Stimulated activated CD4-positive, alpha-beta T cell treated with anti-CD3 and anti-CD28 coated beads, Interleukin-1b, Interleukin-23, amount 100 ng/mL, for 48 hours (primary cell): ENCODE measurements at regions not wholly inside any gene's neighbourhood (a gene's known extent, or its start where the extent isn't known, plus 50 kb on each side); places are given as distances from the start of the nearest gene placed in this dataset.
"Not testable (repeated sequence)": the region's sequence is repeated elsewhere in the genome, so short reads cannot be mapped to it uniquely, and the experiment has no call there.

Experiments used
- DNase-seq: peaks from one replicate; pipeline ENCODE4 v3.0.0-alpha.2; 2020

DNA sequence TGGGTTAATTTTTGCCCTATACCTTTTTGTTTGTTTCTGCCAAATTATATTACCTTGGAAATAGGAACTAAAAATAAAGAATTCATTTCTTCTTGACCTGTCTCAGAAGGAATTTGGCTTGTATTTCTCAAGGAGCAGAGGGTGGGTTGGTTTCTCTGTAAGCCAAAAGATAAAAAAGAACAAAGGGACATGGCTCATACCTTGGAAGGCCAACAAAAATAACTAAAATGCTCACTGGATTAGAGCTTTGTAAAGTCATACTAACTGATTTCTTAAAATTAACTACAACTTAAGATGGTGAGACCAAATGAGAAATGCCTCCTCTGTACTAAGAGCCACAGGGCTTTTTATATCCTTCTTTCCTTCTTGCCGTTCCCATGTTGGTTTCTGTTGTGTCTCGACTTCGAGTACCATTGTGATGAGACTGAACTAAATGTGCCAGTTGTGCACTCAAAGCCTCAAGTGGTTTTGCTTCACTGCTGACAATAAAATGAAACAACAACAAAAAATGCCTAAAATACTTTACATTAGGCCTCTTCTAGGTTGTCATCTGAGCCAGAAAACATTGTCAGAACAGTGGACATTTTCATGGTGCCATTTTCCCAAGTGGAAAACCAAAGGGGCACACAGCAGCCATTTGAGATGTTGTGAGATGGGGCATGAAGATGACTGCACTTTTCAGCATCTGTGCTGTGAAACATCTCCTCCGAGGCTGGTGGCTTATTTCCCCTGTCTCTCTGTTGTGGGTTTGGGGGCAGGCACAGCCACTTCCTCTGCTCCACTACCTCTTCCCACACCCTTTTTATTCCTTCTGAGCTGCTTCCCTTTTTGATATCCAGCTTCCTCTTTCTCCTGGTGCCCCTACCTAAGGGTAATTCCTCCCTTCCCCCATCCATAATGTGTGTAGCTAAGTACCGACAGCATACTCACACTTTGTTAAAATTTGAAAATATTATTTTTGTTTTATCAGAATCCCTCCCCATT, 51.8 kb upstream of the AGR3 start:
- no peak for DNase-seq

DNA sequence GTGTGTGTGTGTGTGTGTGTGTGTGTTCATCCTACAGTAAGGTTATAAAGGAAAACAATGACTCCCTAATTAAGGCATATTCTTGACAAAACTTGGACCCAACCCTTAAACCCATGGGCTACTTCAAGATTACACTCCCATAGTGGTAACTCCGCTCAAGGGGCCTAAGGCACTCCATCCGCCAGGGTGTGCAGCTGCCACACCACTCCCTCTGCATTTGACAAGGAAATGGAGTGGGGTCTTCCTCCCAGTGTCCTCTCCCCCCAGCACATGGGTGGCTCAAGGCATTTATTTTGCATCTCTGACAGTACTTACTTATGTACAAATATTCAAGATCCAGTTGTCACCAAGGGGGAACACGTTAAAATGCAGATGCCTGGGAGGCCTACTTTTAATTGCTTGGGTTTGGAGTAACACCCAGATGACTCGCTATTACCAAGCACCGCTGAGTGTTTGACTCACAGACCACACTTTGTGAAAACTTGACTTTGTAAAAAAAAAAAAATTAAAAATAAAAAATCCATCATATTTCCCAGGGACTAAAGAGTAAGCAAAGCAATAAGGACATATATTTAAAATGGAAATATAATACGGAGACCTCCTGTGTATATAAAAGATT, 53.0 kb upstream of the AGR3 start:
- peak; percentile 41 for DNase-seq

DNA sequence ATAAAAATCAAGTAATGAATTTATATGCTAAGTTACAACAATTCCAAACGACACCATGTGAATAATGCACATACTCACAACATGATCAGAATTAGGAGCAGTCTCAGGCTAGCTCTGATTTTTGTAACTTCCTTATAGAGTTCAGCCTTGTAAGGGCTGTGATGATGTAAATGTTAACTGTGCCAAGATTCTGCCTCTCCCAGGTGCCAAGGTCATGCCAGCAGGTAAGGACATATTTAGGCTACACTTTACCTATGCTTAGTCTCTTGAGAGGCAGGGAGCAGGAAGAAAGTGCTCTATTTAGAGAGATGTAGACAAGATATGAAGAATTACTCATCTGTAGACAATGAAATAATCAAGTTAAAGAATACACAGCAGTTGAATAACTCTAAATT, 53.6 kb upstream of the AGR3 start:
- no peak for DNase-seq

DNA sequence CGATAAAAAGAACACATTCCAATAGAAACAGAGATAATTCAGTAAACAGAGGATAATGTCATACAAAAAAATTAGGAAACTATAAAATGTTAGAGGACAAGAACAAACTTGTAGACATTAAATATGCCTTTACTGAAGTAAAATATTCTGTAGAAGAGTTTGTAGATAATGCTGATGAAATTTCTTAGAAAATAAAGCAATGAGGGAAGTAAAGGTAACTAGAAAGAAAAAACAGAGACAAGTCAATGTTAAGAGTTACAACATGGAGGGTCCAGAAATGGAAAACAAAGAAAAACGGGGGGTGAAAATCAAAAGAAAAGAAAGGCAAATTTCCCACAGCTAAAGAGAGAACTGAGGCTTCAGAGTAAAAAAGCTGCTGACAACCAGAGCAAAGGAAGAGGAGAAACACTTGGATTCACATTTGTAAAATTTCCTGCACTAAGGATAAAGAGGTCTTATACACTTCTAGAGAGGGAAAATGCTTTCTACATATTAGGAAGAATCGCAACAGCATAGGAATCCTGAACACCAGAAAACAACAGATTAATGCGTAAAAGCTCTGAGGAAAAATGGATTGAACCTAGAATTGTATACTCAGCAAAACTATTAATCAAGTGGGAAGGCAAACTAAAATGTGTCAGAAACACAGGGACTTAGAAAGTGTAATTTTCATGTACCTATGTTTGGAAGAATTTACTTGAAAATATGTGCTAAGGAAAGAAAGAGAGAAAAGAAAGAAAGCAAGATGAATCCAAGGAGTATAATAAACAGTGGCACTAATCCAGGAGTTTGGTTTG, 55.0 kb upstream of the AGR3 start:
- no peak for DNase-seq

DNA sequence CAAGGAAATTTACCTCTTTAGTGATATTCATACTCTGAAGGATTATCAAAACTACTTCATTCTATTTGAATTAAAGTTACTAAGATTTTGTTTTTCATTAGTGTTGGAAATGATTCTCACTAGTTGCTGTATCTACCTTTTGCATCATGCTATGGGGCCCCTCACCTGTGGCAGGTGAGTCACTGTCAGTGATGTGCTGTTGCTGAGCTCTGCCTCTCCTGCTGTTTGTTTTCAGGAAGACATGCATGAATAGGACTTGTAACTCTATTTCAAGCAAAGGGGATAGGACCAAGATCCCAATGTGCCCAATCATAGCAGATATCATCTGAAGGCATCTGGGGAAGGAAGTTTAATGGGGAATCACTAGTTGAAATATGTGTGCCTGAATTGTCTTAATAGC, 57.4 kb upstream of the AGR3 start:
- DNase-seq: no peak

DNA sequence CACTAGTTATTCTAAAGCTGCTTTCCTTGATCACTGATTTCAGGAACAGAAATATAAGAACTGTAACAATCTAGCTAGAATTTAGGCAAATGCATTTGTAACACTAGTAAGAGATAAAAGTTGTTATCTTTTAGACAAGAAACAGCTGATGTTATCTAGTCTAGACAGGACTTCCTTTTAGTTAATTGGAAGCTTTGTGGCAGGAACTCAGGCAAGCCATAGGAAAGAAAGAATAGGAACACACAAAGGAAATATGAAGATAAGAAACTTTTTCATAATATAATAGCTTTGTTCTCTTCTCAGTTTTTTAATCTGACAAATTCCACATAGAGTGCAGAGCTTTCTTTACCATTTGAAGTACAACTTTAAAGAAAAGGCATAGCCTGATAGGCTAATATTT, 59.0 kb upstream of the AGR3 start:
- DNase-seq: no peak

DNA sequence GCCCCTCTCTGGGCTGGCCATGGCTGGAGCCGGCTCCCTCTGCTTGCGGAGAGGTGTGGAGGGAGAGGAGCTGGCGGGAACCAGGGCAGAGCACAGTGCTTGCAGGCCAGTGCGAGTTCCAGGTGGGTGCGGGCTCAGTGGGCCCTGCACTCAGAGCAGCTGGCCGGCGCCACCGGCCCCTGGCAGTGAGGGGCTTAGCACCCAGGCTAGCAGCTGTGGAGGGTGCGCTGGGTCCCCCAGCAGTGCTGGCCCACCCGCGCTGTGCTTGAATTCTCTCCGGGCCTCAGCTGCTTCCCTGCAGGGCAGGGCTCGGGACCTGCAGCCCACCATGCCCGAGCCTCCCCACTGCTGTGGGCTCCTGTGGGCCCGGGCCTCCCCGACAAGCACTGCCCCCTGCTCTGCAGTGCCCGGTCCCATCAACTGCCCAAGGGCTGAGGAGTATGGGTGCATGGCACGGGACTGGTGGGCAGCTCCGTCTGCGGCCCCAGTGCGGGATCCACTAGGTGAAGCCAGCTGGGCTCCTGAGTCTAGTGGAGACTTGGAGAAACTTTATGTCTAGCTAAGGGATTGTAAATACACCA, 61.2 kb upstream of the AGR3 start:
- no peak for DNase-seq

DNA sequence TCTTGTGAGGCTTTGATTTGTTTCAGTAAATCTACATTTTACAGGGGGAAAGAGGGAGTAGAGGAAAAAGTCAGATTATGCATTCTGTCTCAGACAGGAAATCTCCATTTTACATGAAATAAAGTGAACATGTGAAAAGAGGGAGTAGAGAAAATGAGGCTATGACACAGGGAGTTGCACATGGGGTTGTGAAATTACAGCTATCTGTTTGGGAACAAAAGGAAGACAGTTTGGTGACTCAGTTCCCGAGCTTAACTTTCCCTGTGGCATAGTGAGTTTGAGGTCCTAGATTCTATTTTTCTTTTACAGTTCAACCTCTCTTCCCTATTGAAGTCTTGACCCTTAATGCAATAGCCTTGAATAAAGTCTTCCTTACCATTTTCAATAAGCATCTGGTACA, 63.2 kb upstream of the AGR3 start:
- DNase-seq: no peak

DNA sequence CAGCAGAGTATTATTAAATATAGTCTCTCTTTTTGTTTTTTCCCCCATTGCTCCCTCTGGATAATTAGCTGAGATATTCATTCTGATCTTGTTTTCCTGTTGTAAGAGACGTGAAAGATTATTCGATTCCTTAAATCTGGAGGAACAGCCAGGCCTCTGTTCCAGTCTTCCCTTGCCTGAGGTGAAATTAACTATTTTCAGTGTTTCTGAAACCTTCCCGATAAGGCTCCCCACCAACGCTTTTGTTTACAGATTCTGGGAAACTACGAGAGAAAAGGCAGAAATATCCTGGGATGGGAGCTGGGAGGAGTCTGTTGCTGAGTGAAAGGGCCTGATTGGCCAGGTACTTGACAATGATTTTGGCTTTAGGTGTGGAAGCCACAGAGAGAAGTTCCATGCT, 63.6 kb upstream of the AGR3 start:
- DNase-seq: no peak

DNA sequence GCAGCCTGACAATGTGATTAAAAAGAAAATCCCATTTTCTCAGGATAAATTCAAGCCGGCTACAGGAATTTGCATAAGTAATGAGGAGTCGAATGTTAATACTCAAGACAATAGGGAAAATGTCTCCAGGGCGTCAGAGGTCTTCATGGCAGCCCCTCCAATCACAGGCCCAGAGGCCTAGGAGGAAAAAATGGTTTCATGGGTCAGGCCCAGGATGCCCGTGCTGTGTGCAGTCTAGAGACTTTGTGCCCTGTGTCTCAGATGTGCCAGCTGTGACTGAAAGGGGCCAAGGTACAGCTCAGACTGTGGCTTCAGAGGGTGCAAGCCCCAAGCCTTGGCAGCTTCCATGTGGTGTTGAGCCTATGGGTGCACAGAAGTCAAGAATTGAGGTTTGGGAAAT, 66.3 kb upstream of the AGR3 start:
- DNase-seq: not testable (repeated sequence)

DNA sequence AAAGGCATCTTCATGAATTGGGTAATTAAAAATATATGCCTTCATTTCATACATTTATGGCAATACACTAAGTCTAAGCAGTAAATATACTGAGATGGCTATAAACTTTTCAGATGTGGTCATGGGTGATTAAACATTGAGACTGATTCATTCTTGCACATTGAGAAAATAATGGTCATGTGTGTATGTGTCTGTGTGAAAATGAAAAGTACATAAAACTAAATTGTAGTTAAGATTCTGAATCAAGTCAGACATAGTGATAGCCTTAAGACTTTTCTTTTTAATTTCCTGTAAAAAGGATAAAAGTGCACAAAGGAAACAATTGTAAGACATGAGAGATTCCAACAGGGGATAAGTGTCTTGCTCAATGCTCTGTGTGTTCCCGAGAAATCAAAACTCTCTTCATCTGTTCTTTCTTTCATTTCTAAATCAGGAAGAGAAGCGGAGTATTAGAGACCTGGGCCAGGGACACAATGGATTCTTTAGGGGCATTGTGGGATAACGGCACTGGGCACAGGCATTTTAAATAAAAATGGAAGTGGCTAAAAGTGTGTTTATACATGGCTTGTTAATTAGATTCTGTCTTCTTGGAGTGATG, 69.8 kb upstream of the AGR3 start:
- no peak for DNase-seq

DNA sequence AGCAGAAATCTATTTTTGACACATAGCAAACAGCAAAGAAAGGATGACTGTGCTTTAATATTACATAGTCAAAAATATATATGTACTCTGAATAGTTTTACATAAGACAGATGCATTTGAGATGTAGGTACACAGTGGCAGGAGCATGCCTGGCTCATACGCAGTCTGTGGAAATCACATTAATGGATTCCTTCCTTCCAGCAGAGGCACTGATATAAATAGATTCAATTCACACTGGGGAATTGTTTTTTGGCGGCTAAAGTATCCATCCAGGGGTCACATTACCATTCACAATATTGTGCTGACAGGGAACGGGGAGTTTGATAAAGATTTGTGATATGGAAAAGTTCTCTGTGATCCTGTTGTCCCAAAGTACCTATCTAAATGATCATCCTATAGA, 72.5 kb upstream of the AGR3 start:
- no peak for DNase-seq

DNA sequence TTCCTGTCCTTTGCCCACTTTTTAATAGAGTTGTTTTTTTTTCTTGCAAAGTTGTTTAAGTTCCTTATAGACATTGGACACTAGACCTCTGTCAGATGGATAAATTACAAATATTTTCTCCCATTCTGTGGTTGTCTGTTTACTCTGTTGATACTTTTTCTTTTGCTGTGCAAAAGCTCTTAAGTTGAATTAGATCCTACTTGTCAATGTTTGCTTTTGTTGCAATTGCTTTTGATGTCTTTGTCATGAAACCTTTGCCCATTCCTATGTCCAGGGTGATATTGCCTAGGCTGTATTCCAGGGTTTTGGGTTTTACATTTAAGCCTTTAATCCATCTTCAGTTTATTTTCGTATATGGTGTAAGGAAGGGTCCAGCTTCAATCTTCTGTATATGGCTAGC, 76.9 kb upstream of the AGR3 start:
- DNase-seq: no peak

DNA sequence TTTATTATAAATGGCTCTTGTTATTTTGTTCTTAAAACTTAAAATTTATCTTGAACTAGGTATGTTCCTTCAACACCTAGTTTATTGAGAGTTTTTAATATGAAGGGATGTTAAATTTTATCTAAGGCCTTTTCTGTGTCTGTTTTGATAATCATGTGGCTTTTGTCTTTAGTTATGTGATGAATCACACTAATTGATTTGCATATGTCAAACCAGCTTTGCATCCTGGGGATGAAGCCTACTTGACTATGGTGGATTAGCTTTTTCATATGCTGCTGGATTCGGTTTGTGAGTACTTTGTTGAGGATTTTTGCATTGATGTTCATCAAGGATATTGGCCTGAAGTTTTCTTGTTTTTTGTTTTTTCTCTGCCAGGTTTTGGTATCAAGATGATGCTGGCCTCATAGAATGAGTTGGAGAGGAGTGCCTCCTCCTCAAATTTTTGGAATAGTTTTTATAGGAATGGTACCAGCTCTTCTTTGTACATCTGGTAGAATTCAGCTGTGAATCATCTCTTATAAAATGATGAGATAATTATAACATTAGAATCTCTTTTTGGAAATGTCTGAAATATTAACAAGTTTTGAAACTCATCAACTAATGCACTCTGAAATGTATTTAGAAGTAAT, 78.7 kb upstream of the AGR3 start:
- no peak for DNase-seq

DNA sequence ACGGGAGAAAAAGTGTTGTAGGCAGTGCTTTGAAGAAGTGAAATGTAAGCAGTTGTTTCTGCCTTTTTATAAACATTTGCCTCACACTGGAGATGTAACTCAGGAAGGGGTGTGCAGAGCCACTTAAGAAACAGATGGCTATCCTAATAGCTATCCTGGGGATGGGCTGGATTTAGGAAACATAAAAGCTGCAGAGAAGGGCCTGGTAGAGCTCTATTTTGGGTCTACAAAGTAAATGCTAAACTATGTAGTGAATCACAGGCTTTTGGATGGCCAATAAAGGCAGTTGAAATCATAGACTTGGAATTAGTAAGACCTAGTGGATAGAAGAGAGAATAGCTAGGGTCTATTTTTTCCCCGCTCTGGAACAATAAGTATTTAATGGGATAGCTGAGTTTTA, 79.9 kb upstream of the AGR3 start:
- no peak for DNase-seq

DNA sequence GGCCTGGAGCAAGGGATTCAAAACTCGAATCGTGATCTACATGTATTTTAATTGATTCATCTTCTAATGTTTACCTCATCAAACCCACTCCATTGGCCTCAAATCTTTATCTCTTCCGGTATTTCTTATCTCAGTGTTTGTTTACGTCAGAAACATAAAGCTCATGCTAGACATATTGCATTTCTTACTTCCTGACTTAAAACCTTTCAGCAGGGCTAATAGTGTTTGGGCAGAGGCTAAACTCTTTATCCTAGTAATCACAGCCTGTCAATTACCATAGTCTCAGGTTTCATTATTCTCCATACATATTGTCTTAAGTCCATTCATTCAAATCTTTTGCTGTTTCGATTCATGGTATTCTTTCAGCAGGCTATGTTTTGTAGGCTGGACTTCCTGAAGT, 81.3 kb upstream of the AGR3 start:
- no peak for DNase-seq

DNA sequence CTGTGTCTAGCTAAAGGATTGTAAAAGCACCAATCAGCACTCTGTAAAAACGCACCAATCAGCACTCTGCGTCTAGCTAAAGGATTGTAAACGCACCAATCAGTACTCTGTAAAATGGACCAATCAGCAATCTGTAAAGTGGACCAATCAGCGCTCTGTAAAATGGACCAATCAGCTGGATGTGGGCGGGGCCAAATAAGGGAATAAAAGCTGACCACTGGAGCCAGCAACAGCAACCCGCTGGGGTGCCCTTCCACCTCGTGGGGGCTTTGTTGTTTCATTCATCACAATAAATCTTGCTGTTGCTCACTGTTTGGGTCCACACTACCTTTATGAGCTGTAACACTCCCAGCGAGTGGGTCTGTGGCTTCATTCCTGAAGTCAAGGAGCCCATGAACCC, 83.9 kb upstream of the AGR3 start:
- not testable (repeated sequence) for DNase-seq

DNA sequence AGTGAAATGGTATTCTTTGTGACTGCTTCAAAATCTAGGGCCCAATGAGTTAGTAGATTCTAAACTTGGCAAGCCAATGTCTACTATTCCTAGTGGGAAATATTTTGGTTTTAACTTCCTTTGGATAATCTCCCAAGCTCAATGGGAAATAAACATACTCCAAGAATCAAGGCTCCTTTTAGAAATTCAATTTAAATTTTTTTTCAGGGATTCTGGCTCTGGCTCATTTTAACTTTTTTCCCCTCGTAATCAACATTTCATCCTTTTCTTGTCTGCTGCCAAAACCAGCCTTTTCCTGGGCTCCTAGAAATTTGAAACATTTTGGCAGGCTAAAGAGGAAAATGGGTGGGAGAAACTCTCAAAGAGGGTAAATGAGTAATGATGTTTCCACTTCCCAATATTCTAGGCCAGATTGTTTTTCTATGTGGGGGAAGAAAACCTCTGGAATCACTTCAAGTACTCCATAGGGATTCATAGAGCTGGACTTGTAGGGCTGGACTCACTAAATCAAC, 85.6 kb upstream of the AGR3 start:
- DNase-seq: no peak

DNA sequence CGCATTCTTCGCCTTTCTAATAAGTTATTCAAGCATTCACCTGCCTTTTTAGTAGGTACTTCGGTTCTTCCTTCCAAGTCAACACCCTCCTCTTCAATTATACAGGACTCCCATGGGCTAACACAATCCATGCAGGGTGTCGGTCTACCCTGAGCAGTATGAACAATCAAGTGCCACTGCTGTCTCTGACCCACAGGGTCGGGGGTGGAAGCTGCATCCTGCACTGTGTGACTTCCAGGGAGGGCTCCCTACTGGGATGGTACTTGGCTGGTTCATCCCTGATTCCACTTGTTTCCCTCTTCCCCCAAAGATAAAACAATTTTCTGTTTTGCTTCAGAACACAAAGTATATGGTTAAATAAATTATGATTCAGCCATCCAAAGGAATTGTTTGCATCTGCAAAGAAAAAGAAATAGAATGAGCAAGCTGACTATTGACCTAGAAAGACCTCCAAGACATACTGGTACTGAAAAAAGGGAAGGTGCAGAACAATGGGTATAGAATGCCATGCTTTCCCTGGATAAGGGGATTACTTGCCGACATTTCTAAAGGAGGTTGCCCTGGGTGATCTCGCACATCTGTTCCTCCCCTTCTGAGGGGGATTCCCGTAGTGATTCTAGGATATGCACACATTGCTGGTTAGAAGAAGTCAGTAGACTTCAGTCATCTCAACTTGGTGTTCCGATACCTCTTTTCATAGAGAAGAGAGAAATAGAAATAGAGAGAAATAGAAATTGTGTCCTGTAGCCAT, 89.1 kb upstream of the AGR3 start:
- DNase-seq: no peak

DNA sequence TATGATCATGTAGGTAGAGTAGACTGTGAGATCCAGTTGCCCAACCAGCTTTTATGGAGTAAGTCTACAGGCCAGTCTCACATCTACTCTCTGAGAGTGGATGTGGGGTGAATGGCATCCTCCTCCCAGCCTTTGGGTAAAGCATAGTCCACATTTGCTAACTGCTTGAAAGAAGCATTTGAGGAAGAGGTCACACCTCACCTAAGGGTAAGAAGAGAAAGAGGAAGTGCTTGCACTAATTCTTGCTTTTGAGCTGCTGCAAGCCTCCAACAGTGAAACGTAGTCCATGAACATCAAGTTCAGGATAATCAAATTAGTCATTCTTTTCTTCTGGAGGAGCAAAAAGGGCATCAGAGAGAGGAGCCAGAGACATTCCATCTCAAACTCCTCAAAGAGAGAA, 93.9 kb upstream of the AGR3 start:
- DNase-seq: no peak
